WTC11 (cell line): ENCODE measurements at regions not wholly inside any gene's neighbourhood (a gene's known extent, or its start where the extent isn't known, plus 50 kb on each side); places are given as distances from the start of the nearest gene placed in this dataset.

ENCODE experiments used
- ATAC-seq: fragments of 200-7000 bp; cut with Tn5 transposase; 2 replicates; pipeline ENCODE4 v1.10.0; 2021; ENCODE audit warnings: mild to moderate bottlenecking, moderate library complexity
- CTCF ChIA-PET: fragments of 300-600 bp; sonication (Branson Sonifier 250); formaldehyde crosslinking; loops from one replicate; lab custom pipeline; 2021; ENCODE audit warnings: antibody characterized with exemption; lab: Charles Lee
- POLR2A ChIA-PET: fragments of 350-600 bp; sonication (Branson Sonifier 250); formaldehyde crosslinking; loops from one replicate; lab custom pipeline; 2021; ENCODE audit warnings: antibody characterized with exemption; lab: Charles Lee
- DNase-seq: peaks from one replicate; pipeline ENCODE4 v3.0.0; 2021; ENCODE audit warnings: low spot score
- H3K27ac Mint-ChIP-seq: 2 replicates; pipeline ENCODE4 v1.8.0; 2021; ENCODE audit warnings: mixed read lengths
- H3K27me3 Mint-ChIP-seq: 2 replicates; pipeline ENCODE4 v1.8.0; 2021; ENCODE audit warnings: low read depth, mild to moderate bottlenecking, moderate library complexity, mixed read lengths
- H3K36me3 Mint-ChIP-seq: 2 replicates; pipeline ENCODE4 v1.8.0; 2021; ENCODE audit warnings: mixed read lengths
- H3K4me1 Mint-ChIP-seq: 2 replicates; pipeline ENCODE4 v1.8.0; 2022; ENCODE audit warnings: mixed read lengths
- H3K4me3 Mint-ChIP-seq: 2 replicates; pipeline ENCODE4 v1.8.0; 2021; ENCODE audit warnings: mild to moderate bottlenecking, moderate library complexity, mixed read lengths
- H3K9me3 Mint-ChIP-seq: 2 replicates; pipeline ENCODE4 v1.8.0; 2021; ENCODE audit warnings: mixed read lengths
- ATF3 ChIP-seq: sonication (generic); formaldehyde crosslinking; conservative IDR thresholded peaks from 2 replicates; pipeline ENCODE4 v1.8.1; 2022; ENCODE audit warnings: mild to moderate bottlenecking, missing genetic modification reagents
- HMGA2 ChIP-seq: fragments of 250-450 bp; sonication (Bioruptor Pico); IDR thresholded peaks from 2 replicates; pipeline ENCODE4 v1.4.0; 2021; ENCODE audit warnings: mild to moderate bottlenecking, moderate library complexity
- HMGXB4 ChIP-seq: sonication (generic); formaldehyde crosslinking; IDR thresholded peaks from 2 replicates; pipeline ENCODE4 v1.8.1; 2023; ENCODE audit warnings: mild to moderate bottlenecking, moderate library complexity, missing genetic modification reagents
- JAZF1 ChIP-seq: fragments of 250-450 bp; sonication (Bioruptor Pico); IDR thresholded peaks from 2 replicates; pipeline ENCODE4 v1.9.0; 2021; ENCODE audit warnings: moderate library complexity, mild to moderate bottlenecking, inconsistent platforms
- NFE2L1 ChIP-seq: sonication (generic); formaldehyde crosslinking; IDR thresholded peaks from 2 replicates; pipeline ENCODE4 v1.8.1; 2023; ENCODE audit warnings: missing genetic modification reagents
- OVOL2 ChIP-seq: fragments of 250-450 bp; sonication (Bioruptor Pico); IDR thresholded peaks from 2 replicates; pipeline ENCODE4 v1.9.0; 2021; ENCODE audit warnings: mild to moderate bottlenecking, borderline replicate concordance
- PRRX2 ChIP-seq: fragments of 250-450 bp; sonication (Bioruptor Pico); IDR thresholded peaks from 2 replicates; pipeline ENCODE4 v1.8.0; 2021; ENCODE audit warnings: mild to moderate bottlenecking
- TEAD1 ChIP-seq: sonication (generic); formaldehyde crosslinking; IDR thresholded peaks from 2 replicates; pipeline ENCODE4 v1.8.0; 2022; ENCODE audit warnings: mild to moderate bottlenecking, missing genetic modification reagents
- ZNF219 ChIP-seq: sonication (generic); formaldehyde crosslinking; IDR thresholded peaks from 2 replicates; pipeline ENCODE4 v1.8.0; 2023; ENCODE audit warnings: missing genetic modification reagents, mild to moderate bottlenecking, borderline replicate concordance
- ZNF425 ChIP-seq: fragments of 250-450 bp; sonication (Bioruptor Pico); conservative IDR thresholded peaks from 2 replicates; pipeline ENCODE4 v1.9.0; 2021; ENCODE audit warnings: mild to moderate bottlenecking
- TF ChIP-seq, protein P1 (sequence below): sonication (generic); formaldehyde crosslinking; IDR thresholded peaks from 2 replicates; pipeline ENCODE4 v1.8.1; 2023; ENCODE audit warnings: mild to moderate bottlenecking, missing genetic modification reagents
- TF ChIP-seq, protein P2 (sequence below): sonication (generic); formaldehyde crosslinking; conservative IDR thresholded peaks from 2 replicates; pipeline ENCODE4 v1.8.1; 2023; ENCODE audit warnings: mild to moderate bottlenecking, low read depth, missing genetic modification reagents, moderate library complexity

GRCh38 chr7:155145477-155146255, 75.5 kb downstream of the HTR5A start:
- Mint-ChIP-seq H3K36me3 (no peaks in the 10 kb centered on the region), H3K4me3 (no peak overlapping the region), H3K27me3 (no peaks in the 10 kb centered on the region; the same call in 1 of the 2 replicates), H3K27ac (no peak overlapping the region), H3K4me1 (0 out of 2 replicates have a peak, but pooled peaks cover 4% of the 10 kb centered on the region), H3K9me3 (peaks cover 11% of the 10 kb centered on the region)
- CTCF ChIA-PET = no interaction called here
- DNase-seq (no peak), ATAC-seq (no peak)
- TF ChIP-seq TEAD1 (CRISPR knock-in tag) = no peak
- TF ChIP-seq NFE2L1 (CRISPR knock-in tag) = no peak
- no peak for TF ChIP-seq ZNF219 (CRISPR knock-in tag)
- no peak for TF ChIP-seq PRRX2 (CRISPR knock-in tag)
- no peak for TF ChIP-seq ATF3 (CRISPR knock-in tag)
- TF ChIP-seq, protein P1, sequence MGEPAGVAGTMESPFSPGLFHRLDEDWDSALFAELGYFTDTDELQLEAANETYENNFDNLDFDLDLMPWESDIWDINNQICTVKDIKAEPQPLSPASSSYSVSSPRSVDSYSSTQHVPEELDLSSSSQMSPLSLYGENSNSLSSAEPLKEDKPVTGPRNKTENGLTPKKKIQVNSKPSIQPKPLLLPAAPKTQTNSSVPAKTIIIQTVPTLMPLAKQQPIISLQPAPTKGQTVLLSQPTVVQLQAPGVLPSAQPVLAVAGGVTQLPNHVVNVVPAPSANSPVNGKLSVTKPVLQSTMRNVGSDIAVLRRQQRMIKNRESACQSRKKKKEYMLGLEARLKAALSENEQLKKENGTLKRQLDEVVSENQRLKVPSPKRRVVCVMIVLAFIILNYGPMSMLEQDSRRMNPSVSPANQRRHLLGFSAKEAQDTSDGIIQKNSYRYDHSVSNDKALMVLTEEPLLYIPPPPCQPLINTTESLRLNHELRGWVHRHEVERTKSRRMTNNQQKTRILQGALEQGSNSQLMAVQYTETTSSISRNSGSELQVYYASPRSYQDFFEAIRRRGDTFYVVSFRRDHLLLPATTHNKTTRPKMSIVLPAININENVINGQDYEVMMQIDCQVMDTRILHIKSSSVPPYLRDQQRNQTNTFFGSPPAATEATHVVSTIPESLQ = no peak
- TF ChIP-seq OVOL2 (CRISPR knock-in tag) = no peak
- TF ChIP-seq JAZF1 (CRISPR knock-in tag) = no peak
- TF ChIP-seq ZNF425 (CRISPR knock-in tag) = no peak
- no peak for TF ChIP-seq HMGA2 (CRISPR knock-in tag)
- TF ChIP-seq, protein P2, sequence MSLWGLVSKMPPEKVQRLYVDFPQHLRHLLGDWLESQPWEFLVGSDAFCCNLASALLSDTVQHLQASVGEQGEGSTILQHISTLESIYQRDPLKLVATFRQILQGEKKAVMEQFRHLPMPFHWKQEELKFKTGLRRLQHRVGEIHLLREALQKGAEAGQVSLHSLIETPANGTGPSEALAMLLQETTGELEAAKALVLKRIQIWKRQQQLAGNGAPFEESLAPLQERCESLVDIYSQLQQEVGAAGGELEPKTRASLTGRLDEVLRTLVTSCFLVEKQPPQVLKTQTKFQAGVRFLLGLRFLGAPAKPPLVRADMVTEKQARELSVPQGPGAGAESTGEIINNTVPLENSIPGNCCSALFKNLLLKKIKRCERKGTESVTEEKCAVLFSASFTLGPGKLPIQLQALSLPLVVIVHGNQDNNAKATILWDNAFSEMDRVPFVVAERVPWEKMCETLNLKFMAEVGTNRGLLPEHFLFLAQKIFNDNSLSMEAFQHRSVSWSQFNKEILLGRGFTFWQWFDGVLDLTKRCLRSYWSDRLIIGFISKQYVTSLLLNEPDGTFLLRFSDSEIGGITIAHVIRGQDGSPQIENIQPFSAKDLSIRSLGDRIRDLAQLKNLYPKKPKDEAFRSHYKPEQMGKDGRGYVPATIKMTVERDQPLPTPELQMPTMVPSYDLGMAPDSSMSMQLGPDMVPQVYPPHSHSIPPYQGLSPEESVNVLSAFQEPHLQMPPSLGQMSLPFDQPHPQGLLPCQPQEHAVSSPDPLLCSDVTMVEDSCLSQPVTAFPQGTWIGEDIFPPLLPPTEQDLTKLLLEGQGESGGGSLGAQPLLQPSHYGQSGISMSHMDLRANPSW (CRISPR knock-in tag) = no peak
- POLR2A ChIA-PET = no interaction called here

DNA sequence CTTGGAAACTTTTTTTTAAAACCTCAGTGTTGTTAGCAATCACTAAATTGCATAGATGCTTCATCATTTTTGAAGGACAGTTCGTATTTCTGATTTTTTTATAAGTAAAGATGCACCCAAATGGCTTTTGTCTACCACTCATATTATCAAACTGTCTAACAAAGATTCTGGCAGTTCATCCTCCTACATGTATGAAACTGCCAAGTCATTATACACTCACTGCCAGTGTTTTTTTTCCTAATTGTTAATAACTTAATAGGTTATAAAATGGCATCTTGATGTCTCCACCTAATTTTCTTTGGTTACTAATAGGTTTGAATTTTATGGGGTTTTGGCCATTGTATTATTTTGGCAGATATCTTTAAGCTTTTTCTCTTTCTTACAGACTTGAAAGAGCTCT, 77.0 kb downstream of the HTR5A start:
- no peak for DNase-seq
- Mint-ChIP-seq H3K36me3 (peaks cover 6% of the 10 kb centered on the region), H3K4me3 (no peak overlapping the region), H3K27ac (no peak overlapping the region), H3K9me3 (peaks cover 20% of the 10 kb centered on the region), H3K4me1 (0 out of 2 replicates have a peak, but pooled peaks cover 4% of the 10 kb centered on the region), H3K27me3 (no peaks in the 10 kb centered on the region; the same call in 1 of the 2 replicates)
- ChIA-PET POLR2A (no interaction called here), CTCF (no interaction called here)
- TF ChIP-seq HMGXB4 (CRISPR knock-in tag) = no peak
- ATAC-seq = no peak
